C4-2B (cell line): ENCODE measurements at regions not wholly inside any gene's neighbourhood (a gene's known extent, or its start where the extent isn't known, plus 50 kb on each side); places are given as distances from the start of the nearest gene placed in this dataset.

ENCODE experiments used
- ZFX ChIP-seq: fragments of 450-650 bp; IDR thresholded peaks from 2 replicates; pipeline ENCODE4 v1.6.1; 2017
- TF ChIP-seq, protein P1 (sequence below): fragments of 450-650 bp; conservative IDR thresholded peaks from 2 replicates; pipeline ENCODE4 v1.5.1; 2017; ENCODE audit warnings: mild to moderate bottlenecking

GRCh38 chr7:17009933-17010332 is 128.2 kb upstream of the AGR3 start:
- TF ChIP-seq, protein P1, sequence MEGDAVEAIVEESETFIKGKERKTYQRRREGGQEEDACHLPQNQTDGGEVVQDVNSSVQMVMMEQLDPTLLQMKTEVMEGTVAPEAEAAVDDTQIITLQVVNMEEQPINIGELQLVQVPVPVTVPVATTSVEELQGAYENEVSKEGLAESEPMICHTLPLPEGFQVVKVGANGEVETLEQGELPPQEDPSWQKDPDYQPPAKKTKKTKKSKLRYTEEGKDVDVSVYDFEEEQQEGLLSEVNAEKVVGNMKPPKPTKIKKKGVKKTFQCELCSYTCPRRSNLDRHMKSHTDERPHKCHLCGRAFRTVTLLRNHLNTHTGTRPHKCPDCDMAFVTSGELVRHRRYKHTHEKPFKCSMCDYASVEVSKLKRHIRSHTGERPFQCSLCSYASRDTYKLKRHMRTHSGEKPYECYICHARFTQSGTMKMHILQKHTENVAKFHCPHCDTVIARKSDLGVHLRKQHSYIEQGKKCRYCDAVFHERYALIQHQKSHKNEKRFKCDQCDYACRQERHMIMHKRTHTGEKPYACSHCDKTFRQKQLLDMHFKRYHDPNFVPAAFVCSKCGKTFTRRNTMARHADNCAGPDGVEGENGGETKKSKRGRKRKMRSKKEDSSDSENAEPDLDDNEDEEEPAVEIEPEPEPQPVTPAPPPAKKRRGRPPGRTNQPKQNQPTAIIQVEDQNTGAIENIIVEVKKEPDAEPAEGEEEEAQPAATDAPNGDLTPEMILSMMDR, result no peak
- no peak for TF ChIP-seq ZFX
